H1 (cell line): ENCODE measurements at regions not wholly inside any gene's neighbourhood (a gene's known extent, or its start where the extent isn't known, plus 50 kb on each side); places are given as distances from the start of the nearest gene placed in this dataset.

ENCODE experiments used
- CTCF ChIA-PET: fragments of 300-600 bp; sonication (Branson Sonifier 250); formaldehyde crosslinking; loops from one replicate; lab custom pipeline; 2021; ENCODE audit not compliant: partially characterized antibody; lab: Charles Lee
- POLR2A ChIA-PET: fragments of 300-600 bp; sonication (Branson Sonifier 250); formaldehyde crosslinking; loops from one replicate; lab custom pipeline; 2021; ENCODE audit warnings: inconsistent platforms; ENCODE audit not compliant: partially characterized antibody; lab: Charles Lee
- DNase-seq, 2 experiments: peaks; one replicate each; pipeline versions ENCODE4 v3.0.0 to v3.0.0-alpha.2; 2010 to 2022; ENCODE audit warnings: low spot score in 2 of 2, low read depth in 1 of 2, mixed read lengths in 1 of 2
- FAIRE-seq: peaks from 2 replicates; lab custom pipeline; 2011; peaks lifted over from hg19 to GRCh38; lab: Jason Lieb, UNC
- H2AFZ ChIP-seq: 2 replicates; pipeline ENCODE4 v1.8.1; 2012; ENCODE audit warnings: low read length, inconsistent platforms
- H2AK5ac ChIP-seq: 2 replicates; pipeline ENCODE4 v1.6.1; 2013; ENCODE audit warnings: low read depth, low read length
- H2BK120ac ChIP-seq: replicated peaks from 2 replicates; pipeline ENCODE3; 2013; ENCODE audit warnings: low read depth, low read length, inconsistent platforms
- H2BK12ac ChIP-seq: 2 replicates; pipeline ENCODE4 v1.6.1; 2013; ENCODE audit warnings: low read depth, low read length
- H2BK15ac ChIP-seq: 2 replicates; pipeline ENCODE4 v1.6.1; 2013; ENCODE audit warnings: low read length
- H2BK20ac ChIP-seq: 2 replicates; pipeline ENCODE4 v1.6.1; 2013; ENCODE audit warnings: low read length
- H2BK5ac ChIP-seq: 2 replicates; pipeline ENCODE4 v1.6.1; 2013; ENCODE audit warnings: low read depth, low read length
- H3K14ac ChIP-seq: 2 replicates; pipeline ENCODE4 v1.6.1; 2013; ENCODE audit warnings: inconsistent platforms; ENCODE audit not compliant: insufficient read length
- H3K18ac ChIP-seq: 2 replicates; pipeline ENCODE4 v1.6.1; 2013; ENCODE audit warnings: low read length; ENCODE audit errors: extremely low read depth
- H3K23ac ChIP-seq: 2 replicates; pipeline ENCODE4 v1.6.1; 2013; ENCODE audit warnings: inconsistent platforms; ENCODE audit not compliant: insufficient read length
- H3K23me2 ChIP-seq: 2 replicates; pipeline ENCODE4 v1.6.1; 2013; ENCODE audit warnings: low read depth, low read length
- H3K27ac ChIP-seq: 2 replicates; pipeline ENCODE4 v1.6.1; 2011; ENCODE audit warnings: low read depth, low read length, inconsistent platforms
- H3K27me3 ChIP-seq, 4 experiments: replicated peaks in 1 of 4; 1 replicate in 1 of 4; 2 replicates in 3 of 4; pipeline versions ENCODE4 v1.6.1 to v1.8.1; 2011 to 2013; ENCODE audit warnings: low read length in 3 of 4, mild to moderate bottlenecking in 3 of 4, inconsistent platforms in 2 of 4, mixed read lengths in 2 of 4, moderate library complexity in 1 of 4; ENCODE audit not compliant: control insufficient read depth in 3 of 4, insufficient read depth in 3 of 4; ENCODE audit errors: extremely low read depth in 1 of 4
- H3K36me3 ChIP-seq, 4 experiments: 2 replicates each; pipeline versions ENCODE4 v1.6.1 to v1.8.1; 2011 to 2013; ENCODE audit warnings: mild to moderate bottlenecking in 4 of 4, low read length in 3 of 4, moderate library complexity in 2 of 4, control low read depth in 1 of 4, inconsistent platforms in 1 of 4; ENCODE audit not compliant: insufficient read depth in 4 of 4, control insufficient read depth in 2 of 4
- H3K4ac ChIP-seq: replicated peaks from 2 replicates; pipeline ENCODE3; 2013; ENCODE audit warnings: low read length, low read depth, mixed read lengths, inconsistent platforms; ENCODE audit not compliant: insufficient read length
- H3K4me1 ChIP-seq, 4 experiments: replicated peaks in 1 of 4; 1 replicate in 1 of 4; 2 replicates in 3 of 4; pipeline versions ENCODE4 v1.6.1 to v1.8.1; 2011 to 2013; ENCODE audit warnings: low read length in 3 of 4, inconsistent platforms in 2 of 4, mixed read lengths in 1 of 4; ENCODE audit not compliant: insufficient read depth in 4 of 4, control insufficient read depth in 3 of 4
- H3K4me2 ChIP-seq, 2 experiments: 2 replicates each; pipeline versions ENCODE4 v1.6.1 to v1.8.1; 2011 to 2013; ENCODE audit warnings: low read depth in 2 of 2, low read length in 2 of 2, control low read depth in 1 of 2, inconsistent platforms in 1 of 2, mild to moderate bottlenecking in 1 of 2; ENCODE audit not compliant: insufficient read depth in 1 of 2
- H3K4me3 ChIP-seq, 4 experiments: fragments of 200-600, 300-600 bp in 1 of 4; sonication (generic), shearing (Covaris generic), sonication (Bioruptor Twin) in 1 of 4; 2 replicates each; pipeline versions ENCODE4 v1.5.1 to v1.8.1; 2011 to 2016; ENCODE audit warnings: low read length in 4 of 4, low read depth in 3 of 4, control low read depth in 2 of 4, inconsistent platforms in 2 of 4, mild to moderate bottlenecking in 2 of 4, mixed read lengths in 1 of 4, moderate library complexity in 1 of 4; ENCODE audit not compliant: insufficient read depth in 2 of 4; ENCODE audit errors: extremely low read depth in 1 of 4
- H3K56ac ChIP-seq: replicated peaks from 2 replicates; pipeline ENCODE3; 2013; ENCODE audit warnings: low read depth, mild to moderate bottlenecking, mixed read lengths, low read length, inconsistent platforms; ENCODE audit not compliant: insufficient read length
- H3K79me1 ChIP-seq: 2 replicates; pipeline ENCODE4 v1.6.1; 2013; ENCODE audit warnings: low read depth, low read length, control low read depth
- H3K79me2 ChIP-seq, 2 experiments: 2 replicates each; pipeline versions ENCODE4 v1.6.1 to v1.8.1; 2012 to 2013; ENCODE audit warnings: low read length in 2 of 2, mild to moderate bottlenecking in 2 of 2, inconsistent platforms in 1 of 2; ENCODE audit not compliant: insufficient read depth in 2 of 2, control insufficient read depth in 1 of 2
- H3K9ac ChIP-seq, 4 experiments: replicated peaks in 1 of 4; 1 replicate in 1 of 4; 2 replicates in 3 of 4; pipeline versions ENCODE4 v1.6.1 to v1.8.1; 2011 to 2013; ENCODE audit warnings: low read depth in 3 of 4, low read length in 3 of 4, control low read depth in 2 of 4, mild to moderate bottlenecking in 2 of 4, moderate library complexity in 2 of 4, inconsistent platforms in 1 of 4; ENCODE audit errors: extremely low read depth in 1 of 4
- H3K9me3 ChIP-seq, 2 experiments: 2 replicates each; pipeline versions ENCODE4 v1.6.1 to v1.8.1; 2012 to 2013; ENCODE audit warnings: mild to moderate bottlenecking in 2 of 2, moderate library complexity in 2 of 2, control low read depth in 1 of 2, inconsistent platforms in 1 of 2, low read depth in 1 of 2, low read length in 1 of 2, mixed read lengths in 1 of 2; ENCODE audit not compliant: insufficient read depth in 2 of 2
- H4K20me1 ChIP-seq, 2 experiments: replicated peaks in 1 of 2; 2 replicates each; pipeline versions ENCODE3 to v1.8.1; 2011 to 2013; ENCODE audit warnings: inconsistent platforms in 2 of 2, low read length in 2 of 2, mild to moderate bottlenecking in 1 of 2; ENCODE audit not compliant: insufficient read depth in 2 of 2, control insufficient read depth in 1 of 2
- H4K5ac ChIP-seq: 2 replicates; pipeline ENCODE4 v1.6.1; 2013; ENCODE audit warnings: low read length, low read depth, mixed read lengths, inconsistent platforms; ENCODE audit not compliant: insufficient read length
- H4K8ac ChIP-seq: 2 replicates; pipeline ENCODE4 v1.8.0; 2013; ENCODE audit warnings: mild to moderate bottlenecking, moderate library complexity, low read length, inconsistent platforms; ENCODE audit not compliant: insufficient read depth; ENCODE audit errors: extremely low read depth
- H4K91ac ChIP-seq: replicated peaks from 2 replicates; pipeline ENCODE3; 2013; ENCODE audit warnings: low read length, mixed read lengths, inconsistent platforms; ENCODE audit not compliant: insufficient read length
- ASH2L ChIP-seq: fragments of 200-600, 300-600 bp; sonication (generic); IDR thresholded peaks from one replicate; pipeline ENCODE4 v1.7.1; 2017; ENCODE audit warnings: low read length
- BCL11A ChIP-seq, 2 experiments: IDR thresholded peaks; one replicate each; pipeline ENCODE4 v1.6.1; 2011; ENCODE audit warnings: low read depth in 2 of 2, low read length in 2 of 2, mild to moderate bottlenecking in 2 of 2
- TBP ChIP-seq: IDR thresholded peaks from 2 replicates; pipeline ENCODE4 v1.6.1; 2011; ENCODE audit warnings: low read depth, low read length, improper control_type of control experiment
- WGBS, 2 experiments: shearing (Covaris generic) in 1 of 2; methylation state at CpG; one replicate each; pipeline versions ENCODE4 v1.1.6 to v1.1.7; 2013 to 2015; ENCODE audit warnings: low lambda C conversion rate in 2 of 2, mixed read lengths in 2 of 2, inconsistent platforms in 1 of 2, low coverage in 1 of 2, missing lambda C conversion rate in 1 of 2; ENCODE audit not compliant: insufficient replicate concordance in 2 of 2, insufficient coverage in 1 of 2, insufficient read length in 1 of 2; ENCODE audit errors: extremely low coverage in 1 of 2, missing lambda C conversion rate in 1 of 2; 5-methylcytosine and 5-hydroxymethylcytosine counted together

DNA sequence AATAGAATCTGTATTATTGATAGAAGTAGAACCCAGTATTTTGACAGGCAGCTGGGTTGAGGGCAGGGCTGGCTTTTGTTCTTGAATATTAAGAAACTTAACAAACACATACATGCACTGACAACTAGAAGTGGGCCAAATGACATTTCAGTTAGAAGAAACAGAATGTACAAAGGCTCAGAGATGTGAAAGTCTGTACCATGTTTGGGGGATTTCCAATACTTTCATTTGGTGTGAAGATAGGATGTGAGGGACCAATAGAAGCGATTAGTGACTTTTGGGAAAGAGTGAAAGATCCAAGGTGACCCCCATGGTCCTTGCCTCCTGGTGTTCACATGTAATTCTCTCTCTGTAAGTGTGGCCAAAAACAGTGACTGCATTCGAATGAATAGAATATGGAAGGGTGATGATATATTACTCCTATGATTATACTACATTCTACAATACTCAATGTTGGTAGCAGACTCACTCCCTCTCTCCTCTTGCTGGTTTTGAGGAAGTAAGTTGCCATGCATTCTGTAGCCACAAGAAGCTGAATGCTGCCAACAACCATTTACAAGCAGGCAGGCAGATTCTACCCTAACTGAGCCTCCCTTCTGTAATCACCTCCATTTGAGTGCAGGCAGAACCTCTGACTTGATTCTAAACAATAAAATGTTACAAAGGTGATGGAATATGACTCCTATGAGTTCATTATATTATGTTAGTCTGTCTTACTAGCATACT is 151.4 kb downstream of the TMEM168 start:
- CTCF ChIA-PET, result interaction anchor here (0.6 kb wide), 1 partner anchor 688 kb away, joined by 3 read pairs; no protein-coding TSS in a partner anchor
- Histone ChIP-seq H3K18ac (no peak overlapping the region), H4K8ac (no peak overlapping the region), H2AK5ac (no peak overlapping the region), H3K27me3 (no peaks in the 10 kb centered on the region), H3K4ac (no peak overlapping the region), H4K20me1 (no peaks in the 10 kb centered on the region), H4K5ac (no peak overlapping the region), H4K91ac (no peak overlapping the region), H2BK12ac (no peak overlapping the region), H3K23me2 (no peaks in the 10 kb centered on the region), H2AFZ (no peak overlapping the region), H3K4me1 (no peaks in the 10 kb centered on the region), H2BK20ac (no peak overlapping the region), H2BK5ac (no peak overlapping the region), H3K4me2 (no peak overlapping the region), H3K14ac (no peak overlapping the region), H3K56ac (no peak overlapping the region), H2BK15ac (no peak overlapping the region), H3K9me3 (peaks cover 0 to 3% of the 10 kb centered on the region in 2 experiments; a peak in 2 of 4 replicates), H3K36me3 (no peaks in the 10 kb centered on the region), H3K79me2 (no peaks in the 10 kb centered on the region), H3K4me3 (no peak overlapping the region), H3K27ac (no peak overlapping the region), H3K9ac (no peak overlapping the region), H2BK120ac (no peak overlapping the region), H3K23ac (no peak overlapping the region), H3K79me1 (no peaks in the 10 kb centered on the region)
- WGBS, 2 experiments, result 86% methylated on average over 2 of the region's 2 CpGs; no CpG with 5 or more reads in 1 of the 2 experiments
- DNase-seq, result no peak
- FAIRE-seq, result no peak
- POLR2A ChIA-PET, result no interaction called here
- TF ChIP-seq BCL11A (IDR thresholded peaks at IDR 0.05; ENCODE audit: low read depth in 2 of 2, low read length in 2 of 2) (no peak), TBP (no peak), ASH2L (no peak)
